ENCODE measurements at regions not wholly inside any gene's neighbourhood (a gene's known extent, or its start where the extent isn't known, plus 50 kb on each side); places are given as distances from the start of the nearest gene placed in this dataset.

DNA sequence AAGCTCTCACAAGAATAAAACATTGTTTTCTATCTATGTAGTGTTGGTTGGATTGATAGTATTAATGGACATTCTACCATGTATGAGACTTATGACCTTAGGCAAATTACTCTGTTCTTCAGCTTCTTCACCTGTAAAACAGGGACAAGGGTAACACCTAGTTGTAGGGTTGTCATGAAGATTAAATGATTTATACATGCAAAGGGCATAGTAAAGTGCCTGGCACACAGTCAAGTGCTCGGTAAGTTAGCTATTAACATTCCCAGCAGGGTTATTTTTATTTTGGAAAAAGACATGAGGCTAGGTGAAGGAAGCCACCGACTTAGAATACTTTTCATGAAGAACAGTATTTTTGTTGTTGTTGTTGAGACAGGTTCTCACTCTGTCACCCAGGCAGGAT is 71.2 kb upstream of the PLXNC1 start:
- no peak overlapping the region for H3K27ac ChIP-seq (ENCODE audit: low read depth, low read length)
- 39 to 81% (median 65%) methylated on average over 2 of the region's 2 CpGs for WGBS, 3 donors

DNA sequence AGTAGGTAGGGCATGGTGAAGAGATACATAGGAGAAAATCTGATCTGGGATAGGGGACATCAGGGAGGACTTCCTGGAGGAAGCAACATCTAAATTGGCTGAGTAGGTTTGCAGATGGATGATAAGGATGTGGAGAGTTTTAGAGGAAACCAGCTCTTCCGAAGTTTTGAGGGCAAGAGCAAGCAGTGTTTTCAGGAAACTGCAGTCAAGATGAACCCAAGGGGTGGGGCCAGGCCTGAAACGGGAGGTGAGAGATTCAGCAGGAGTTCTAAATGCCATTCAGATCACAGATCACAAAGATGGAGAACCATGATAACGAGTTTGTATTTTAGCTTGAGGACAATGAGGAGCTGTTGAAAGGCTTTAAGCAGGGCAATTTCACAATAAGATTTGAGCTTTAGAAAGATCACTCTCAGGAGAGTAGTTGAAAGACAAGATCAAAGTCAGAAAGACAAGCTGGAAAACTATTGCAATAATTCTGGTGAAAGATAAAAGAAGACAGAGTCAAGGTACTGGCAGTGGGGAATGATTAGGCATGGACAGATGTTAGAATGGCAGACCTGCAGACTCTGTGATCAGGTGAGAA is 70.1 kb upstream of the PLXNC1 start:
- WGBS, 3 donors = 22 to 58% (median 27%) methylated on average over 3 of the region's 3 CpGs

DNA sequence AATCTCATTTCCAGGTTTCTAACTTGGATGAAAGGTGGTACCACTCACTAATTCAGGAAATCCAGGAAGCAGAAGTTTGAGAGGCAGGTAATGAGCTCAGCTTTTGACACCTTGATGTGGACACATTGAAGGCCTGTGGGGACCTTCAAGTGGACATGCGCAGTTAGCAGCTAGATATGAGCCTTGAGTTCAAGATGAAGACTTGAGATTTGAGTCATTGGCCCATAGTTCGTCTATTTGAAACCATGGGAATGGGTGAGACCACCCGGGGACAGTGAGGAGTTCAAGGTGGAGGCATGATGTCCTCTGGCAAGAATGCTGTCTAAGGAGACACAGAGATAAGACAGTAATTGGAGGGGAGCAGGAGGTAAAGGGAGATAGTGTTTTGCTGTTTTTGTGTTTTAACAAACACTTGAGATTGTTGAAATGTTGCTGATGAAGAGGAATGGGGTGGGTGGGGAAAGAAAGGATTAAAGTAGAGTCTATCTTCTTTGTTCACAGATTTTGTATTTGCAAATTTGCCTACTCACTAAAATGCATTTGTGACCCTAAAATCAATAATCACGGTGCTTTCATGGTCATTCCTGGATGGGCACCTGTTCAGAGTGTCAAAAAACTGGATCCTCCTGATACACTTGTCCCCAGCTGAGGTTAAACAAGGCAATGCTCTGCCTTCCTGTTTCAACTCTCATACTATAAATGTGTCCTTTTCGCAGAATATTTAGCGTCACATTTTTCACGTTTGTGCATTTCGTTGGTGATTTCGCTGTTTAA is 69.5 kb upstream of the PLXNC1 start:
- no peak overlapping the region for H3K27ac ChIP-seq (ENCODE audit: low read depth, low read length)
- WGBS, 3 donors = 83 to 93% (median 91%) methylated on average over 9 of the region's 9 CpGs

More for the DNA sequence above, 70.1 kb upstream of the PLXNC1 start:
- H3K27ac ChIP-seq (ENCODE audit: low read depth, low read length) = no peak overlapping the region

DNA sequence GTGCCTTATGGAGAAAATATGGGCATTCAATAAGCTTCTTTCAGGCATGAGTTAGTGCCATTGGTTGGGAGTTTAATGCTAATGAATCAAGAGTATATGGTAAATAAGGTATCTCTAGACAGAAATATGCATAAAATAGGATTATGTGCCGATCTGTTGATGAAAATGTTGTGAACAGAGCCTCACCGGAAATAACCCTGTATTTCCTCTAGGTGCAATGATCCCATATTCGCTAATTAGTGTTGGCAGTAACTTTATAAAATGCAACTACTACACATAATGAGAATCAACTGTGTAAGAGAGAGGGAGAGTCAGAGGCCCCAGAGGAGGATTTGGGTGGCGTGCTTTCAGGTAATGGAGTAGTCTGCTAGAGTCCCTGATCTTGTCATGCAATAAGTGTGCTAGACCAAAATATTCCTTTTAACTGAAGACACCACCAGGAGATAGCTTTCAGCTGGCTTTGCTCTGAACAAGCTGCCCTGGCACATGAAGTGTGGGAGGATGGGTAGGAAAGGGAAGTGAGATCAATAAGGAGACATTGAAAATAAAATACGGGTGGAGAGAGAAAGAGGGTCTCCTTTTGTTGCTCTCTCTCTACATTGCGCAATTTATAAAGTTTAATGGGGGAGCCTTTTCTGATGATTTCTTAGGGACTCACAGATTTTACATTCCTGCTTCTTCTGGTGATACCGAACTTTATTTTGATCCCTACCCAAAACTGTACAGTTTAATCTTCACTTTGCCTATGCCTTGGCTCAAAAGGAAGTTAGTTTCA is 68.6 kb upstream of the PLXNC1 start:
- H3K27ac ChIP-seq (ENCODE audit: low read depth, low read length) = no peak overlapping the region
- 77 to 90% (median 78%) methylated on average over 7 of the region's 7 CpGs for WGBS, 3 donors

DNA sequence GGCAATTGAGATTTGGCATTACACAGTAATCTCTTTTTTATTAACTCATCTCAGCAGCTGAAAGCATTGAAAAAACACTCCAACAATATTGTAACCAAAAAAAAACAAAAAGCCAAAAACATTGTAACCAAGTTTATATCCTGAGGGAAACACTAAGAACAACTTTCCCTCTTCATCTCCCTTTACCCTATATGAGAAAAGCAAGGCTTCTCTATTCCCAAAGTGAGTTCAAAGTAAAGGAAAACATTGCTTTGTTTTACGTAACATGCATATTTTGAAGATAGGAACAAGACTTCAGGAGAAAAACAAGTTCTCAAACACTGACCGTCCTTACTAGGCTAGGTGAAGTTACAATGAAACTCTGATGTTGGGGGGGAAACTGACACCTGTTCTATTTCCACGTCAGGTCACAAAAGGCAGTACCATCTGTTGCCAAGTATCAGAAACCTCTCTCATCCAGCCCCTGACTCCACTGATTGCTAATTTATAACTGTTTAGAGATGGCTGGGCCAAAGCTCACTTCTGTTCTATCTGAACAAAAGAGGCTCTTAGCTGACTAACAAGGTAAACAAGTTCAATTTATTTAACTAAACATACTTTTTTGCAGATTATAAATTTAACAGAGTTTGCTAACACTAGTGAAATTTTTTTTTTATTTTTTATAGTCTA is 67.9 kb upstream of the PLXNC1 start:
- WGBS, 3 donors = 26 to 71% (median 48%) methylated on average over 3 of the region's 3 CpGs

DNA sequence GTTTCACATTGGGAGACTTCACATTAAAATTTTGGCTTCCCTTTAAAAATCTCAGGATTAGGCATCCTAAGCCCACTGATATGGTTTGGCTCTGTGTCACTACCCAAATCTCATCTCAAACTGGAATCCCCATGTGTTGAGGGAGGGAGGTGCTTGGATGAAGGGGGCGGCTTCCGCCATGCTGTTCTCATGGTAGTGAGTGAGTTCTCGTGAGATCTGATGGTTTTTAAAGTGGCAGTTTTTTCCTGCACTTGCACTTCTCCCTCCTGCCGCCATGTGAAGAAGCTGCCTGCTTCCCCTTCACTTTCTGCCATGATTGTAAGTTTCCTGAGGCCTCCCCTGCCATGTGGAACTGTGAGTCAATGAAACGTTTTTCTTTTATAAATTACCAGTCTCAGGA is 65.7 kb upstream of the PLXNC1 start:
- H3K27ac ChIP-seq (ENCODE audit: low read depth, low read length) = no peak overlapping the region
- 84 to 88% (median 86%) methylated on average over 5 of the region's 5 CpGs for WGBS, 3 donors

More for the DNA sequence above, 67.9 kb upstream of the PLXNC1 start:
- H3K27ac ChIP-seq (ENCODE audit: low read depth, low read length) = no peak overlapping the region

DNA sequence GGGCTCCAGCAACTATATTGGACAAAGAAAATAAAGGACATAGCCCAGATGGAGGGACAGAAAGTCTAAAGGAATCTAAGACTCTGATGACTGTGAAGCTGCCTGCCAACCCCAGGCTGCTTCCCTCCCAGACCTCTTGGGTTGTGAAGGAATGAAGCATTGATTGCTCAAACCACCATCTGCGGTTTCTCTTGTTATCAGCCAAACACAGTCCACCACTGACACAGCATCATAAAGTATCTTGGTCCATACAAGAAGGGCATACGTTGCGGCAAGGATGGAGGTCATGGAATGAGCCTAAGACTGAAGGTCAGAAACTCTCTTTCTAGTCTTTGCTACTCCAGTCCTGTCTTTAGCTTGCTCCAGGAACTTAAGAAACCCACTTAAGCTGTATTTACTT is 58.5 kb upstream of the PLXNC1 start:
- WGBS, 3 donors = 53 to 74% (median 64%) methylated on average over 3 of the region's 3 CpGs
- no peak overlapping the region for H3K27ac ChIP-seq (ENCODE audit: low read depth, low read length)

DNA sequence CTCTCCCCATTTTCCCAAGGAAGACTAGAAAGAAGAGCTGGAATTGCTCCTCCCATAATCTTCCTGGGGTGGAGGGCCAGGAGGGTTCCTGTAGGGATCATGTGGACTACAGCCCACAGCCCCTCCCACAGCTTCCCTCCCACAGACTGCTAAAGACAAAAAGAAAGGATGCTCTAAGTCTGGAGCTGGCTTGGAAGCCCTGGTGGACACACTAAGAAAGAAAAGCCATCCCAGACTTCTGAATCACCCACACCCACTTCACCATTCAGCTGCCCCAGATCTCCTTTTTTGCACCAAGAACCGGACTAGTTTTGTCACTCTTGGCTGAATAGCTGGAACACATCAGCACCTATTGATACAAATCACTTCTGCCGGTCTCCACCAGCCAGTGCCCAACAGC is 56.8 kb upstream of the PLXNC1 start:
- WGBS, 3 donors = 71 to 85% (median 80%) methylated on average over 2 of the region's 2 CpGs
- no peak overlapping the region for H3K27ac ChIP-seq (ENCODE audit: low read depth, low read length)

DNA sequence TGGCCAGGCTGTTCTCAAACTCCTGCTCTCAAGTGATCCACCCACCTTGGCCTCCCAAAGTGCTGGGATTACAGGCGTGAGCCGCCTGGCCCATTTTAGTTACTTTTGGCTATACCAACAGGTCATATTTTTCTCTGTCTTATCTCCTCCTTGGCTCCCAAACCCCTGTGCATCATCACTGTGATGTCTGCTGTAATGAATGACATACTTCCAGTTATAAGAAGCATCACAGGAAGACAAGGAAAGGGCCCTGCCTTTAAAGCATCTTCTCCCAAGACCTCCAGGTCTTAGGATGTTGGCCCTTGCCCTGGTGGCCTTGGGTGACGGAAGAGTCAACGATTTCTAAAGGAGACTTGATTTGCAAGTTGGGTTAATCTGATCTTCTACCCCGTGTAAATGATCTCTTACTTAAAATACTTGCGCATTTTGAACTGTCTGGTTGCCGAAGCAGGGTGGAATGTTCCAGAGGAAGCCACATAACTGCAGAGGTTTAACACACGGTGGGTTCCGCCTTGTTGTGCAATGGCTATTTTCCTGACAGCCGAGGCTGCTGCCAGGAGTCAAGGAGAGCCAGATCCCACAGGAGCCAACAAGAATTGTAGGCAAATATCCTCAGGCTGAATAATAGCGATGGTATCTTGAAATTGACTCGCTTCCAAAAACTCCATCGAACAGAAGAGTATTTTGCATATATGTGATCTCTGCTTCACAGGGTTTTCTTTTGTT is 55.7 kb upstream of the PLXNC1 start:
- WGBS, 3 donors = 50 to 73% (median 51%) methylated on average over 13 of the region's 13 CpGs
- no peak overlapping the region for H3K27ac ChIP-seq (ENCODE audit: low read depth, low read length)

DNA sequence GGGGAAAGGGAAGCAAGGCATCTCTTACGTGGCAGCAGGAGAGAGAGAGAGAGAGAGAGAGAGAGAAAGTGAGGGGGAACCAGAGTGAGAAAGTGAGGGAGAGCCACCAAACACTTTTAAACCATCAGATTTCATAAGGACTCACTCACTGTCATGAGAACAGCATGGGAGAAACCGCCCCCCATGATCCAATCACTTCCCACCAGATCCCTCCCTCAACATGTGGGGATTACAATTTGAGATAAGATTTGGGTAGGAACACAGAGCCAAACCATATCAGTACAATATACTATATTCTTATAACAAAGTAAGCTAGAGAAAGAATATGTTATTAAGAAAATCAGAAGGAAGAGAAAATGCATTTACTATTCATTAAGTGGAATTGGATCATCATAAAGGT is 53.7 kb upstream of the PLXNC1 start:
- WGBS, 3 donors = 75 to 94% (median 79%) methylated on average over 2 of the region's 2 CpGs
- no peak overlapping the region for H3K27ac ChIP-seq (ENCODE audit: low read depth, low read length)

DNA sequence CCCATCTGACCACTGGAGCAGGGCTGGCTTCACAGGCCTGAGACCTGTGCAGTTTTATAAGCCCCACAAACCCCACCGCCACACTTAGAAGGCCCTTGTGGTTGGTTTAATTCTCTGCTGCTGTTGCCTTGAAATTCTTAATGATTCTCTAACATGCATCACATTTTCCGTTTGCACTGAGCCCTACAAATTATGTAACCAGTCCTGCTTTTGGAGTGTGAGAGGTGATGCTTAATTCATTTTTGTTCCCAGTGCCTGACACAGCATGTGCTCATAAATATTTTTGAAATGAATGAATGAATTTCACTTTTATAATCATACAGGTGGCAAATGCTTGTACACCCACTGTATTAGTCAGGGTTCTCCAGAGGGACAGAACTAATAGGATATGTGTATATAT is 52.8 kb upstream of the PLXNC1 start:
- H3K27ac ChIP-seq (ENCODE audit: low read depth, low read length) = no peak overlapping the region
- 70 to 77% (median 76%) methylated on average over 2 of the region's 2 CpGs for WGBS, 3 donors

DNA sequence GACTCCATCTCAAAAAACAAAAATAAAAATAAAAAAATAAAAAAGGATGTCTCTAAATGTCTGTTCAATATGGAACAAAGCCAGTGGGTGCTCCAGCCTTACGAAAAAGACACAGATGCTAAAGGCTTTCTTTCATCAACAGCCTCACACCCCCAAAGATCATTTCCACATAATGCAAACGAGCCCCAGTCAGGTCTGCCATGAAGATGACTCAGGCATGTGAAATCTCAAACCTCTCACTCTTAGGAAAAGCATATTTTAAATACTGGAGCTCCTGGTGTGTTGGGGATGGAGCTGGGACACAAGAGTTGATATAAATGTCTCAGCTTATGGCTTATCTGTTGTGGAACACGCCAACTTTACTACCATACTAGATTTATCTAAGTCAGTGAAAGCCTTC is 49.9 kb upstream of the PLXNC1 start:
- 42 to 64% (median 51%) methylated on average over 3 of the region's 3 CpGs for WGBS, 3 donors
- no peak overlapping the region for H3K27ac ChIP-seq (ENCODE audit: low read depth, low read length)
